DMS114 treated with DMSO at 0.1 percent for 48 hours (cell line): ENCODE measurements at regions not wholly inside any gene's neighbourhood (a gene's known extent, or its start where the extent isn't known, plus 50 kb on each side); places are given as distances from the start of the nearest gene placed in this dataset.

Experiments used
- DNase-seq: peaks from one replicate; lab custom pipeline; 2025; ENCODE audit not compliant: unreplicated experiment; lab: John Stamatoyannopoulos, UW

DNA sequence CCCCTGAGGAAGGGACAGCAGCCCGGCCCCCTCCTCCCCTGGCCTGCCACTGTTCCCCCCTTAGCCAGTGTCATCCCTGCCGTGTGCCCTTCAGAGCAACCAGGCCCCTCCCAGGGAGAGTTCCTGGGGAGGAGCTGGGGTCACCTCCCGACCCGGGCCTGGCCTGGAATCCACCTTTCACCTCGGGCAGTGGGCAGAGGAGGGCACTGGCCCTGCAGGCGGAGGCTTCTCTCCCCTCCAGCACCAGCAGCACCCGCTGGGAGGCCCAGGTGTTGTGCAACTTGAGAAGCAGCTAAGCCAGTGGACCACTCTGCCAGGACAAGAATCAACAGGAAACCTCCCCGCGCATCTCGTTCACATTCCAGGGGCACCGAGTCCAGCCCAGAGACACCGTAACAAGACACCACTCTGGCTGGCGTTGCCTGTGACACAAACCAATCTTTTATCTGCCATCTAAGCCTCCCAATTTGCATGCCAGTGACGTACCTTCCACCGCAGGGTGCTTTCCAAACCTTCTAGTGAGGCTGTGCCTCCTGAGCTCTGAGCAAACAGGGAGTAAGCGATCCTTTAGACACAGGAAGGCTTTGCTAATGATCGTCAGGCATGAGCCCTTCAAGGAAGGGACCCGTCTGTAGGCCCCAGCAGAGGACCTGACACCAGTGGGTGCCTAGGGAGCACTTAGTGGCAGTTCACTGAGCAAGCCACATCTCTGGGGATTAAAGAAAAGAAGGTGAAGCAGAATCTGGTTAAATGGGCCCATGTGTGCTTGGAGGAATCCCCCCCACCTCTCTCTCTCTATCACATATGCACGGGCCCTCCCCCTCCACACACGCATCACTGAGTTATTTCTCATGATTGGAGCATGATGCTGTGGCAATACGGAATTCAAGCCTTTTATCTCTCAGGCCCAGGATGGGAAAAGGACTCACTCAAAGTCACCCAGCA, 98.9 kb upstream of the TLE3 start:
- no peak for DNase-seq

DNA sequence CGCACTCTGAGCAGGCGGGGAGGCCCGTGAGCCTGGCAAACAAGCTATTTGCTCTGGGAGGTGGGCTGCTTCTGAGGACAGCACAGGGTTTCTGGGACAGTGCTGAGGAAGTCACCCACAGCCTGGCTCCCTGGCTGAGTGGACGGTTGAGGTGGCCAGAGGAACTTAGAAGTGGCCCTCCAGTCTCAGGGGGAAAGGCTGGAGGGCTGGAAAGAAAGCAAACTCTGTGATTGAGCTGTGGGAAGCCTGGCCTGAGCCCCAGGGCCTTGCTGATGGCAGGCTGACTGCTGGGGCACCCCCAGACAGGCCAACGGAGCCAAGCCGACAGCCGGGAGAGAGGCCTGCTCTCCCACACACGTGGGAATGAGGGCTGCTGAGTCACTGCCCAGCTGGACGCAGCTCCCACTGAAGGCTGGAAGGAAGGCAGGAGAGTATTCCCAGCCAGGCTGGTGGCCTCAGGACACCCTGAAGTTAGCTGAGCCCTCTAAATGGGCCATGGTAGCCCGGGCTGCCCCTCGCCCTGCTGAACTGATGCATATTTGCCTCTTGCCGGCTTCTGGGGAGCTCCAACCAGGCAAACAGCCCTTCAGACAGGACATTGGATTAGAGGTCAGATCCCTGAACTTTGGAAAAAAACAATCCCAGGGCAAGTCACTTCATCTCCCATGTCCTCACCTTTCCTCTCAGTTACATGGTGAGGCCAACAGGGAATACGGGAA, 98.0 kb upstream of the TLE3 start:
- no peak for DNase-seq

DNA sequence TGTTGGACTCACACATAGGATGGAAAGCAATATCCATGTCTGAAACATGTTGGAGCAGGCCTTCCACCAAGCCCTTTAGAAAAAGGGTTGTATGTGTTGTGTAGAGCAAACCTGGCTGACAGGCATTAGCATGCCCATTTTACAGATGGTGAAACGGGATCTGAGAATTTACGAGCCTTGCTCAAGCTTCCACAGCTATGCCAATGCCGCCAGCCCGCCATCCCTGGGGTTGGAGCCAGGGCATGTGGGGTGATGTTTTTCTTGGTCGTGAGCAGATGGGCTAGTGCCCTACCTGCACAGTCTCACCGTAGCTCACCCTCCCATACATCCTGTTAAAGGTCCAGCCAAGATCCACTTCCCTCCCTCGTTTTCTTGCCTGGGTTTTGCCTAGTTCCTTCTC, 97.5 kb upstream of the TLE3 start:
- no peak for DNase-seq

DNA sequence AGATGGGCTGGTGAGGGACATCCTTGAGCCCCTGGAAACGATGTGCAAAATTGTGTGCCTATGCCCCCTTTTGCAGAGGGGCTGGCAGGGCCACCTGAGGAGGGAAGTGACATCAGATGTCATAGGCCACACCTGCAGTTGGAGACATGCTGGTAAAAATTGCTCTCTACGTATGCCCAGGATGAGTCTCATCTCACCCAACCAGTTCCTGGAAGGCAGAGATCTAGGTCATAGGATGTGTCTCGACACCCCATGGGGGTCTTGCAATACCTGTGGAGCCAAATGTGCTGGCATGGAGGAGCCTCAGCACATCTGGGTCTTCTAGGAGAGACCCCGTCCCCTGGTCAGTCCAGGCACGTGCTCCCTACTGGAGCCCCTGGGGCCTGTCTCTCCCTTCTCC, 96.5 kb upstream of the TLE3 start:
- DNase-seq: no peak

DNA sequence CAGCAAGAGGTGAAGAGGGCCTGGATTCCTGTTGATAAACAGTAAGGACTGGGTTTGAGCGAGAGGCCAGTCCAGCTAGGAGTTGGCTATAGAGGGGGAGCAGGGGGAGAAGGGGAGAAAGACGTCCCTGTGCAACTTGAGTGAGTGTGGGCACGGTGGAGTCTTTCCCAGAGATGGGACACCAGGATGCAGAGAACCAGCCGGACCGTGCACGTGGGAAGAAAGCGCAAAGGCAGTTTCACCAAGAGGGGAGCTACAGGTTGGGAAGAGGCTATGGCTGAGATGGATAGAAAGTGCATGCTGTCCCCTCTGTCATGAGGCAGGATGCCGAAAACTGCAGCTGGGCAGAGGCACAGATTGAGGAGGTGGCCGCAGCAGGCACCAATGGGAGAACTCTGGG, 96.0 kb upstream of the TLE3 start:
- DNase-seq: no peak

DNA sequence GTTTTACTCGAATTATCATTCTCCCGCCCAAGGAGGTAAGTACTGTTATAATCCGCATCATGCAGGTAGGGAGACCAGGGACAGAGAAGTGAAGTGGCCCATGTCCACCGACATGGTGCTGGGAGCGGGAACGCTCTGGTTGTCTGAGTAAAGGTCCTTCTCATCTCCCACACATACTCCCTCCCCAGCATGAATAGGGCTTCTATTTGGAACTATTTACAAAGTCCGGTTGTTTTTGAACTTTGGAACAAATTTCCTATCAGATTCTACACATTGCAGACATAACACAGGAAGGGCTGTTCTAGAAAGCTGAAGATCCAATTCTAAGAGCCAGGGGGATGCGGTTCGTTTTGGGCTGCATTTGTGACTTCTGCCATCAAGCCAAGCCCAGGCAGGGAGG, 94.8 kb upstream of the TLE3 start:
- no peak for DNase-seq

DNA sequence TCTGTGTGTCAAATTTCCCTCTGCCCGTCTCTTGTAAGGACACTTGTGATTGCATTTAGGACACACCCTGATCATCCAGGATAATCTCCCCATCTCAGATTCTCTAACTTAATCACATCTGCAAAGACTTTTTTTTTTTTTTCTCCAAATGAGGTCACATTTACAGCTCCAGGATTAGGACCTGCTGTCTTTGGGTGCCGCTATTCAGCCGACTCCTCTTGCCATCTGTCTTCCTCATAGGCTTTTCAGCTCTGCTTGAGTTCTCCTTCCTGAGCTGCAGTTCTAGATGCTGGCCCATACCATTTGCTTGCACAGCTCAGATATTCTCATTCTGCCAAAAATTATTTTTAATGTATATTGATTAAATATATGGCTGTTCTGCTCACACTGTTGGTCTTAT, 94.3 kb upstream of the TLE3 start:
- DNase-seq: no peak

DNA sequence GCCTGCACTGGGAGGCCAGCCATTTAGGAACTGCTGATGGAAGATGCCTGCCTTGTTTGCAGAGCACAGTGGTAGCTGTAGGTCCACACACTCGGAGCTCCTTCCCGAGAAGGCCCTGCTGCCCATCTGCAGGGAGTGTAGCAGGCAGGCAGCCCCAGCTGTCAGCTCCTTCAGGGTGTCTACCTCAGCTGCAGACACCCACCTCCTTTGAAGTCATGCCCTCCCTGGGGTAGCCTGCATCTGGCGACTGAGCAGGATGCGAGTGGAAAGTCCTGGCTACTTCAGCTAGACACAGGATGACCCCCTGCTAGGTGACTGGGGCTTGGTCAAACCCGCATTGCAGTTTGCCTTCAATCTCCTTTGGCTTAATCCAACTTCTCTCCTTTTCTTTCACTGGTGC, 93.2 kb upstream of the TLE3 start:
- no peak for DNase-seq

DNA sequence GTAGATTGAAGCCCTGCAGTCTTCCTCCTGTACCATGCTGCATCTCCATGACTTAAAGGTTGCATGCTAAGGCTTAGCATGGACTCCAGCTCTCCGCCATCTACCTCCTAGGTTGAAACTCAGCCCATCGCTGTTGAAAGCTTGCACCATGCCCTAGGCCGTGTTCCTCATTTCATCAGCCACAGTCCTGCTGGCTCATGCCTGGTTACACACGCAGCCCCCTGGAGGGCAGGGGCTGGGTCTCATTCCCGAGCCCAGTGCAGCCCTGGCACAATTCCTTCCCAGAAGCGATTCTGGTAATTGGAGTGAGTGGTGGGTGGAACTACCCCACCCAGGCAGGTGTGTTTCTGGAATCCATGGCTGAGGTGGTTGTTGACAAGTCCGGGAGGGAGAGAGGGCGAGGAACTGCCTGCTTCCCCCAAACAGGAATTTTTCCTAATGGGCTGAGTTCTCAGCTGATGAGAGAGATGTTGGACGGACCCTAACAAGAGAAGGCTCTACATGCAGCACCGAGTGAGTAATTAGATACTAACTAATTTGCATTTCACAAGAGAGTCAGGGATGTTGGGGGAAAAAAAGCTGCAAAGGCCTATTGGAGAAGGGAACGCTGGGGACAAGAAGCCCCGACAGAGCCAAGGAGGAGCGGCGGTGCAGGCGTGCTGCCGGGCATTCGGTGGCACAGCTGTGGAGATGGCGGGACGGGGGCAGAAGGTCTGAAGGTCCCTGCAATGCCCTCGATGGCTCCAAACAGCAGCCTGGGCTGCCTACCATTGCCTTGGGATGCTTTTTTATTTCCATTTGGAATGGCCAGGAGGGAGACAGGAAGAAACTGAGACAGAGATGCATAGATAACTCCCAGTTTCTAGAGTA, 92.3 kb upstream of the TLE3 start:
- no peak for DNase-seq

DNA sequence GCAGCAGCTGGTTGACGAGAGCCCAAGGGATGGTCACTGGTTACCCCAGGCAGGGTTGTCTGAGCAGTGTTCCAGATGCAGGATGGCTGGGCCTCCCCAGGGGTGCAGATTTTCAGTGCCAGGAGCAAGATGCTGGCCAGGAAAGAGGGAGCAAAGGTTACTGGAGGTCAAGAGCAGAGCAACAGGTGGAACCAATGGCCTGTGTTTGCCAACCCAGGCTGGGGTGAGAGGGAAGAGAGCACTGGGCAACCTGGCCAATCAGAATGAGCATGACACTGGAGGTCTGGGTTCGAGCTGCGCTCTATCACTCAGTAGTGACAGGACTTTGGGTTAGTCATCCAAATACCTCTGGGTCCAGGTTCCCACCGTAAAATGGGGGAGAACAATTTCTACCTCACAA, 90.6 kb upstream of the TLE3 start:
- DNase-seq: no peak

DNA sequence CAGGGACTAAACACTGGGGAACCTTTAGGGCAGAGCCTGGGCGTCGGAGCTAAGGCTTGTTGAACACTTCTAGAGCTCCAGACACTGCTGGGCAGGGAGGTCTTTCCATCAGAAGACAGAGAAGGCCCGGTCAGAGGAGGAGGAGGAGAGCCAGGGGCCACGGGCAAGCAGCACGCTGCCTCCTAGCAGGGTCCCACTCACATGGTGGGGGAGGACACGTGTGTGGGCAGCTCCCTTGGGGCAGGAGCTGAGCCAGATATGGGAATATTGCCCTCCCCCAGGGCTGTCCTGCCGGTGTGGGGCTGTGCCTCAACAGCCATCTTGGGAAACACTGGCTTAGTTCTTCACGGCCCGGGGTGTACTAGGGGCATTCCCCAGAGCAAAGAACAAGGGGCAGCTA, 89.6 kb upstream of the TLE3 start:
- no peak for DNase-seq

DNA sequence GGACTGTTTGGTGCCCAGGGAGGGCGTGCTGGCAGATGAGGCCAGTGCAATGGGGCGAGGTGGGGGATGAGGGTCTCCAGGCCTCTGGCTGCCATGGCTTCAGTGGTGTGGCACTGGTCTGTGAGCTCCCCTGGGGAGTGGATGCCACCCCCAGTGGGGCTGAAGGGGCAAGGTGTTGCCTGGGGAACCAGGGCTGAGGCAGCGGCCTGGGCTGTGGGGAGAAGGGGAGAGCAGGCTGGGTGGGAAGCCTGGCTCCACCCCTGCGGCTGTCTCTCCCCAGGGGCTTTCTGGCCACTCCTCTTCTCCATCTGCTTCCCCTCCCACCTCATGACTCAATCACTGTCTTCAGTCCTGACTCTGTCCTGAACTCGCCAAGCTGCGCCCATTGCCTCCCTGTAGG, 88.4 kb upstream of the TLE3 start:
- no peak for DNase-seq

DNA sequence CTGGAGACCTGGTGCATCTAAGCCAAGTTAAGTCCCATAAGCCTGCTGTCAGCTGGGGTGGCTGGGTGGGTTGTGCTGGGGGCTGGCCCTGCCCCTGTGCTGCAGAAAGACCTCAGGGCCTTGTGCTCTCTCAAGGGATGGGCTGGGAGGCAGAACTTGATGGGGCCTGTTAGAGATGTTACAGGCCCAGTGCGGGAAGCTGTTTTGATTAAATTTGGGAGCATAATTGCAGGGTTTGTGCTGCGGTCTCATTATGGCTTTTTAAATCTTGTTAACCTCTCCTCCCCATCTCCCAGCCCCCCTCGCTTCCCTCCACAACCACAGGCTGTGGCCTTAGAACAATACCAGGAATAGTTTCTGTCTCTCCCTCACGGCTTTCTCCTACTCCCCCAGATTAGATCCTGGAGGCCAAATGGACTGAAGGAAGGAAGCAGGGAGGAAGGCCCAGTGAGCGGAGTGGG, 87.6 kb upstream of the TLE3 start:
- DNase-seq: no peak

DNA sequence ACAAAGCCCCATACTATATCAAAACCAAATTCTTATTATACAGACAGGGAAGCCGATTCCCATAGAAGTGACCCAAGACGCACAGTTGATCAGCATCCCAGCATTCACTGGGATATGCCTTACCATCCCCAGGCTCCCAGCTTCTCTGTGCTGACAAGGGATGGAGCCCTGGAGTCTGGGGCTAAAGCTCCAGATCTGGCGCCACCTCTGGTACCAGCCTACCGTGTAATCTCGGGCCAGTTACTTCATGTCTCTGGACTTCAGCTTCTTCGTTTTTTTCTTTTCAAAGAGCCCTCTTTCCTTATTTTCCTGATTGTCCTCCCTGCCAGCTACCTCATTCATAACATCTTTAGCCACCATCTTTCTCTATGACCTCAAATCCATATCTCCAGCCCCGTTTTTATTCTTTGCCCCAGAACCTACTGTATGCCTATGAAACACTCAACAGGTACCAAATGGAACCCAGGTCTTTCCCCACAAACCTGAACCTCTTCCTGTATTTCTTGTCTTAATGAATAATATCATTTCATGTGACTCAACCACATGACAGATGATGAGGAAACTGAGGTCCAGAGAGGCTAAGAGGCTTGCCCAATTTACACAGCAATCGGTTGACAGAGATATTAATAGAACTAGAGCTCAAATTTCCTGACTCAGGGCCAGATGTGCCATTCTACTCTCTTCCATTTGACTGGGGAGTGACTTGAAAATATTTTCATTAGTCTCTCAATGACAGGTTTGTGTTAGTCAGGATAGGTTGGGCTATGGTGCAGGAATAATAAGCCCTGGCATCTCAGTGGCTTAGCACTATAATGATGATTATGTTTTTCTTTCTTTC, 85.4 kb upstream of the TLE3 start:
- no peak for DNase-seq

DNA sequence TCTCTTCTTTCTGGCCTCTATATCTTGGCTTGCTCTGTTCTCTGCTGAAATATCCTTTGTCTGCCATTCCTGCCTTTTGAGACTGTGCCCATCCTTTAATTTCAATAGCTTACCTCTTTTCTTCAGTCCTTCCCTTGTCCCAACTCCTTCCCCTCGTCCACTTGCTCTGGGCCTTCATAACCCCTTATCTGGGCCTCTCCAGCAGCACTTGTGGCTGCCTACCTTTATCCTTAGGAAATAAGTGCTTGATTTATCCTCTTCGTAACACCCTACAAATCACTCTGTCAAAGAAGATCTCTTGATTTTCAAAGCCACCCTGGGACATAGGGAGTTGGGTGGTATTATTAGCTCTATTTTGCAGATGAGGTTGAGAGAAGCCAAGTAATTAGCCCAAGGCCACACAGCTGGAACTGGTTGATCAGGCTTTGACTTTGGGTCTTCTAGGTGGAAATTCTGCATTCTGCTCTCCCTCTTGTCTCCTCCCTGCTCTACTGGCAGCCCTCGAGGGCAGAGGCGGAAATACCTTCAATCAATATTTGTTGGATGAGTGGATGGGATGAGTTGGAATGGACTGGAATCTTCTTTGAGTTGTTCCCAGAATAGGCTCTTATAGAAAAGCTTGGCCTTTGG, 84.0 kb upstream of the TLE3 start:
- no peak for DNase-seq

DNA sequence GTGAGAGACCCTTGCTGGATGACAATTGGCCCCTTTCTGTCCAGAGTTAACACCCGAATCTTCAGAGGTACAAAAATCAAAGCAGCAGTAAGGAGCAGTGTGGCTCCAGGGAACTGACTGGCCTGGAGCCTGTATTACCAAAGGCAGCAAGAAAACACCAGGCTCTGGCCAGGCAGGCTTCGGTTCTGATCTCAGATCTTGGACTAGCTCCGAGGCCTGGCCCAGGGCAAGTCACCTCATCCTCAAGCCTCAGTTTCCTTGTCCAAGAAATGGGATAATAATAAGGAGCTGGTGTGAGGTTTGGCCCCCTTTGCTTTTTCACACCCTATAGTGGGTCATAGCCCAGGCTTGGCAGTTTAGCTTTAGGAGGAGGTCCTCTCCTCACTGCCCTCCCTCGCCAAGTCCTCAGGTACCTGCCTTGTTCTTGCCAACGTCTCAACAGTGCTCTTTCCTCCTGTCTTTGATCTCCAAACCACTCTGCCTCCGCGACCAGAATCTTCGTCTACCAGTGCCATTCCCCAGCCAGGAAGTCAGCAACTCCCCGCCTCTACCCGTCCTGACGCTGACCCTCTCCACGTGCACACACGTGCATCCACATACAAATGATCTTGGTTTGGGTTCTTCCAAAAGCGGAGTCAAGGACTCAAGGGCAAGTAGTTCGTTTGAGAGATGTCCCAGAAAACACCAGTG, 82.6 kb upstream of the TLE3 start:
- no peak for DNase-seq

DNA sequence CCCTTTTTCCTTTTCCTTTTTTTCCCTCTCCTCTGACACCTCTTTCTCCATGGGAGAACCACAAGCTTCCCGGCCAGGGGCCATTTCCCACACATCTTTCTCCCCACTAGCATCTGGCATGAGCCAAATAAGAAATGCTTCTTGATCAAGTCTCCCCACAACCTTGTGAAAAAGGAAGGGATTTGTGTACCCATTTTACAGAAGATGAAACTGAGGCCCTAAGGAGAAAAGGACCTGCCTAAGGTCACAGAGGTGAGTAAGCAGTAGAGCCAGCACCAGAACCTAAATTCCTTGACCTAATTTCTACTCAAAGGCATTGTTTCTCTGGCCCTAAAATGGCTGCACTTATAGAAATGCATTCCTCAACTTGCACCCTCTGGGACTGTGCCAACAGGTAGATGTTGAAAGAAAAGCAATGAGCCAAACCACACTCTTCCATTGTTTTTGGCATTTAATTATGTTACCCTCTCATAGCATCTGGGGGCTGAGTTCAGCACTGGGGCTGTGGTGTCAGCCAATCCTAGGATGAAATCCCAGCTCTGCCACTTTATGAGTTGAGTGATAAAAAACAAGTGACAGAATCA, 81.7 kb upstream of the TLE3 start:
- DNase-seq: no peak

DNA sequence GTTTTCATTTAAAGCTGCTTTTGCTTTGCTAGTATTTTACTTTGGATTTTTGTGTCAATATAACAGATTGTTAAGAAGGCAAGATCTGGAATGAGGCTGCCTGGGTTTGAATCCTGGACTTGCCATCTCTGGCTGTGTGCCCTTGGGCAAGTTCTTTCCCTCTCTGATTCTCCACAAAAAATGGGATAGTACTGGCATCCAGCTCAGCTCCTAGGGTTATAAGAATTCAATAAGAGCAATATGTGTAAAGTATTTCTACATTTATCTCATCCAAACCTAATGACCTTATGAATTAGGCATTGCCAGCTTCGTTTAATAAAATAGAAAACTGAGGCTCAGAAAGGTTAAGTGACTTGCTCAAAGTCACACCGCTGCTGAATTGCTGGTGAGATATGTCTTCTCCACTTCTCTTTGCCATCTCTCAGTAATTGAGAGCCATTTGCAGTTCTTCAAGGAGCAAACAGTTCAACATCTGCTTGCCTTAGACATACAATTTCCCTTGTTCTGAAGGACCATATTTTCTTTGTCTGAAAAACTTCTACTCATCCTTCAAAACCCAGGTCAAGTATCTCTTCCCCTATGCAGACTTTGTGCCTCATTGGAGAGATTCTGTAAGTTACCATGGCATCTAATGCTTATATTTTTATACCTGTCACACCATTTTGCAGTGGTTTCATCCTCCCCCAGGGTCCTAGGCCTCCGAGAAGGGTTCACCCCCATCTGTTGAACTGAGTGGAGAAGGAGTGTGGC, 80.8 kb upstream of the TLE3 start:
- DNase-seq: no peak
